Choroid plexus epithelial cell (primary cell): ENCODE measurements at regions not wholly inside any gene's neighbourhood (a gene's known extent, or its start where the extent isn't known, plus 50 kb on each side); places are given as distances from the start of the nearest gene placed in this dataset.

ENCODE experiments used
- DNase-seq: peaks from one replicate; pipeline ENCODE4 v3.0.0-alpha.2; 2010; ENCODE audit warnings: low read depth
- H3K4me3 ChIP-seq: 2 replicates; pipeline ENCODE4 v1.5.1; 2011; ENCODE audit warnings: low read depth, mild to moderate bottlenecking, control low read depth, low read length, moderate library complexity
- CTCF ChIP-seq: conservative IDR thresholded peaks from 2 replicates; pipeline ENCODE4 v1.5.1; 2011; ENCODE audit warnings: low read depth, mild to moderate bottlenecking, control low read depth, inconsistent platforms, low read length, moderate library complexity

GRCh38 chr7:101699399-101699798 is 70.3 kb upstream of the MYL10 start:
- TF ChIP-seq CTCF = no peak
- no peak for DNase-seq
- H3K4me3 ChIP-seq = no peak overlapping the region

DNA sequence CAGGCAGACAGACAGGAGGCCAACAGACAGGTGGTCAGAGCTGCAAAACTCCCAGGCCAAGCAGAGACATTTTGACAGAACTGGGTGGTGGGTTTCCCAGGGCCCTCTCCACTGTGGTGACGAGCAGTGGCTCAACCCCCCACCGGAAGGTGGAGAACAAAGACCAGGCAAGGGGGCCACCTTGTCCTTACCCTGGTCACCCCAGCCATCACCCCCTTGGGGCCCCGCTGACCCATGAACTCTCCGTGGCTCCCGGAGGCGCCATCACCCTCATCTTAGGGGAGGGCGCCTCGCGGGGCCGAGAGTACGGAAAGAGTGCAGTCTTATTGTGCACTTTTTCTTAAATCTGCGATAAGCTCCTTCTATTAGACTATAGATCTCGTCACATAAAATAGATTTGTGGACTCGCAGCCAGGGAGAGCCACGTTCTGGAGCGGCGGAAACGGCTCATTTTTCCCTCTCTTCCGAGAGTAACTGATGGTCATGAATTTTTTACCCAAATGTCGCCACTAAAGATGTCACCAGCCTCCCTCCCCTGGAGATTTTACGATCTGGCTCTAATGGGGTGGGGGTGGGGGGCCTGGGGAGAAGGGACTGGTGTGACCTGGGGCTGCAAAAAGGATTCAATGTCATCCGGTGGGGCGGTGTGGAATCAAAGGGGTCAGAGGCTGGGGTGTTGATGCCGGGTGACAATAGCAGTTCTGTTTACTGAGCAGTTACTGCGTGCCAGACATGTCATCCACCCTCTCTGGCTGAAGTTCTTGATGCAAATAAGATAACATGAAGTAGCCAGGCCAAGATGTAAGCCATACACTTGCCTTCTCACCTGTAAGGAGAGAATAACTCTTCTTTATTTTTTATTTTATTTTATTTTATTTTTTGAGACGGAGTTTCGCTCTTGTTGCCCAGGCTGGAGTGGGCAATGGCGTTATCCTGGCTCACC is 71.1 kb upstream of the MYL10 start:
- TF ChIP-seq CTCF = no peak
- DNase-seq = no peak
- no peak overlapping the region for H3K4me3 ChIP-seq

DNA sequence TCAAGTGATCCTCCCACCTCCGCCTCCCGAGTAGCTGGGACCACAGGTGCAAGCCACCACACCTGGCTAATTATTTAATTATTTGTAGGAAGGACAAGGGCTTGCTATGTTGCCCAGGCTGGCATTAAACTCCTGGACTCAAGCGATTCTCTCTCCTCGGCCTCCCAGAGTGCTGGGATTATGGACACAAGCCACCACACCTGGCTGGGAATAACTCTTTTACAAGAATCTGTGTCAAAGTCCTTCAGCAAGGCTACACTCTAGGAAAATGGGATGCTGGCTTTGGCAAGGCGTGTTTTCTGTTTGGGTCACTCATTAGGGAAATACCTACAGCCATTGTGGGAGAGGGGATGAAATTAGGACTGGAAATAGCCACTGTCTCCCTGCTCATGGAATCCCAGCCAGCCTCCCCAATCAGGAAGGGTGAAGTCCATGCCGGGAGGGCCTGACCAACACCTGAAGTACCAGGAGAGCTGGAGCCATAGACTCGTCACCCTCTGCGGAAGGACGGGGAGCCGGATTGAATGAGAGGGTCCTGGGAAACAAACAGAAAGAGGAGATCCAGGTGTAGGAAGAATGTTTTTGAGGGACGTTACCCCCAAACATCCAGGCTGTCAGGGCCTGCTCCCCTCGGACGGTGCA is 72.2 kb upstream of the MYL10 start:
- TF ChIP-seq CTCF = no peak
- no peak for DNase-seq
- no peak overlapping the region for H3K4me3 ChIP-seq

DNA sequence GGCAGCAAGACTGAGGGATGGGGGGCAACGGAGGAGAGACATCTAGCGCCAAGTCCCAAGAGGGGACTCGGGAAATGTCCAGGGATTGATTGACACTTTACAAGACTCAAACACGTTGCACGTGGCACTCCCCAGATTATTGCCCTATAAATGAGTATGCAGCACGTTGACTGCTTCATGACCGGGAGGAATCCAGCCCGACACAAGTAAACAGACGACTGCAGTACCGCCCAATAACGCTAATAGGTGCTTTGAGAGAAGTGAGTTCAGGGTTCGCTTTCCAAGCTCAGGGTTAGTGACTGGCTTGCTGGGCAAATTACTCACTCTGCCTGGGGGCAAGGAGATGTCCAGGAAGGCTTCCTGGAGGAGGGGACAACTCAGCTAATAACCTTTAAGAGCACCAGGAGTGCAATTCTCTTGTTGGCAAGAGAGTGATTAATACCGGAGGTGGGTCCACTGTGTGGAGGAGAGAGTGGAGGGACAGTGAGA is 73.3 kb upstream of the MYL10 start:
- DNase-seq = no peak
- no peak overlapping the region for H3K4me3 ChIP-seq
- TF ChIP-seq CTCF = no peak

DNA sequence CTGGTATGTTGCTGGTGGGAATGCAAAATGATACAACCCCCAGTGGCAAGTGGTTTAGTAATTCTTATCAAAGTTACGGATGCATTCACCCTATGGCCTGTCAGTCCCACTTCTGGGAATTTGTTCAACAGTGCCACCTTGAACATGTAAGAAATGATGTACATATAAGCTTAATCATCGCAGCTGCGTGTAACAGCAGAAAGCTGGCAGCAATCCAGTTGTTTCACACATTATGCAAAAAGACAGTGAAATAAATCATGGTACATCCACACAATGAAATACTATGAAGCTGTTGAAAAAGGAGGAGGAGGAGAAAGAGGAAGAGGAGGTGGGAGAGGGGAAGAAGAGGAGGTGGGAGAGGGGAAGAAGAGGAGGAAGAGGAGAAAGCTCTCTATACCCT is 76.2 kb upstream of the MYL10 start:
- no peak for TF ChIP-seq CTCF
- no peak for DNase-seq
- H3K4me3 ChIP-seq = no peak overlapping the region

DNA sequence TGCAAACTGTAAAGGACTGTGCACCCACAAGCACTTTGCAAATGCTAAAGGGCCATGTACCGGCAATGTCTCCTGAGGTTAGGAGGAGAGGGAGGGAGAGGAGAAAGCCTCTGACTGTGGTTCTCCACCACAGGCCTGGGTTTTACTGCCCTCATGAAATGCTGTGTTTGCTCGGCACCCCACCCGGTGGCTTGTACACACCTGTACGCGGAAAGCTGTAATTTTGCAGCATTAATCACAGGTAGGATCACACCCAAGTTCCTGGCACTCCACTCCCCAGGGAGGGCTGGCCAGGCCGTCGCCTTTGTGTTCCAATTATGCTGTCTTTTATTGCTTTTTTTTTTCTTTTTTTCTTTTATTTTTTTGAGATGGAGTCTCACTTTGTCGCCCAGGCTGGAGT is 78.5 kb upstream of the MYL10 start:
- TF ChIP-seq CTCF = no peak
- H3K4me3 ChIP-seq = no peak overlapping the region
- no peak for DNase-seq
